Prostate gland (tissue), 2 donors: ENCODE measurements at regions not wholly inside any gene's neighbourhood (a gene's known extent, or its start where the extent isn't known, plus 50 kb on each side); places are given as distances from the start of the nearest gene placed in this dataset.

Experiments
- POLR2AphosphoS5 ChIP-seq: sonication (generic); formaldehyde crosslinking; IDR thresholded peaks from one replicate; pipeline ENCODE4 v1.6.1; 2017; ENCODE audit warnings: antibody characterized with exemption
- TF ChIP-seq, protein P1 (sequence below), 4 experiments: fragments of 200-600 bp in 2 of 4; fragments of 450-650 bp in 2 of 4; sonication (generic) in 2 of 4; IDR thresholded peaks; 1 replicate in 3 of 4; 2 replicates in 1 of 4; pipeline ENCODE4 v1.5.1; 2016 to 2019; ENCODE audit warnings: antibody characterized with exemption in 4 of 4, mild to moderate bottlenecking in 2 of 4, moderate library complexity in 2 of 4

- no peak for TF ChIP-seq POLR2AphosphoS5
- TF ChIP-seq, protein P1, sequence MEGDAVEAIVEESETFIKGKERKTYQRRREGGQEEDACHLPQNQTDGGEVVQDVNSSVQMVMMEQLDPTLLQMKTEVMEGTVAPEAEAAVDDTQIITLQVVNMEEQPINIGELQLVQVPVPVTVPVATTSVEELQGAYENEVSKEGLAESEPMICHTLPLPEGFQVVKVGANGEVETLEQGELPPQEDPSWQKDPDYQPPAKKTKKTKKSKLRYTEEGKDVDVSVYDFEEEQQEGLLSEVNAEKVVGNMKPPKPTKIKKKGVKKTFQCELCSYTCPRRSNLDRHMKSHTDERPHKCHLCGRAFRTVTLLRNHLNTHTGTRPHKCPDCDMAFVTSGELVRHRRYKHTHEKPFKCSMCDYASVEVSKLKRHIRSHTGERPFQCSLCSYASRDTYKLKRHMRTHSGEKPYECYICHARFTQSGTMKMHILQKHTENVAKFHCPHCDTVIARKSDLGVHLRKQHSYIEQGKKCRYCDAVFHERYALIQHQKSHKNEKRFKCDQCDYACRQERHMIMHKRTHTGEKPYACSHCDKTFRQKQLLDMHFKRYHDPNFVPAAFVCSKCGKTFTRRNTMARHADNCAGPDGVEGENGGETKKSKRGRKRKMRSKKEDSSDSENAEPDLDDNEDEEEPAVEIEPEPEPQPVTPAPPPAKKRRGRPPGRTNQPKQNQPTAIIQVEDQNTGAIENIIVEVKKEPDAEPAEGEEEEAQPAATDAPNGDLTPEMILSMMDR (IDR thresholded peaks at IDR 0.05): no peak
These were observed 453.7 kb downstream of the SETD4 start for GRCh38 chr21:35606578-35606977.
